Uterus (tissue), 3 donors: ENCODE measurements at regions not wholly inside any gene's neighbourhood (a gene's known extent, or its start where the extent isn't known, plus 50 kb on each side); places are given as distances from the start of the nearest gene placed in this dataset.

Source experiments
- DNase-seq, 2 donors: peaks; one replicate each; pipeline ENCODE4 v3.0.0-alpha.2; 2019 to 2020
- H3K27ac ChIP-seq, 2 donors: fragments of 200-600 bp; sonication (generic); 1 replicate in 1 of 2; 2 replicates in 1 of 2; pipeline ENCODE4 v1.5.1; 2016 to 2018
- H3K27me3 ChIP-seq, 2 donors: fragments of 200-600 bp; sonication (generic); one replicate each; pipeline ENCODE4 v1.5.1; 2018 to 2019; ENCODE audit warnings: control low read depth in 1 of 2
- H3K36me3 ChIP-seq, 2 donors: fragments of 200-600 bp; sonication (generic); one replicate each; pipeline ENCODE4 v1.5.1; 2019; ENCODE audit warnings: control low read depth in 1 of 2
- H3K4me1 ChIP-seq, 2 donors: fragments of 200-600 bp; sonication (generic); one replicate each; pipeline ENCODE4 v1.5.1; 2018 to 2019; ENCODE audit warnings: control low read depth in 1 of 2
- H3K4me3 ChIP-seq, 2 donors: fragments of 200-600 bp; sonication (generic); 1 replicate in 1 of 2; 2 replicates in 1 of 2; pipeline ENCODE4 v1.5.1; 2018 to 2019; ENCODE audit warnings: mild to moderate bottlenecking in 1 of 2
- H3K9me3 ChIP-seq, 2 donors: fragments of 200-600 bp; sonication (generic); one replicate each; pipeline ENCODE4 v1.5.1; 2019; ENCODE audit warnings: control low read depth in 1 of 2
- POLR2A ChIP-seq, 2 donors: fragments of 450-650 bp; IDR thresholded peaks; one replicate each; pipeline ENCODE4 v1.6.1; 2016; ENCODE audit warnings: antibody characterized with exemption in 2 of 2, mild to moderate bottlenecking in 1 of 2, moderate library complexity in 1 of 2
- intact Hi-C: fragments of 100-400 bp; cut with DNase I; formaldehyde crosslinking; loops from one replicate; pipeline ENCODE4 v1.15.1; 2023; ENCODE audit warnings: low total_unique reads
- TF ChIP-seq, protein P1 (sequence below), 4 experiments: fragments of 200-600 bp in 2 of 4; fragments of 450-650 bp in 2 of 4; sonication (generic) in 2 of 4; IDR thresholded peaks; one replicate each; pipeline ENCODE4 v1.5.1; 2016 to 2019; ENCODE audit warnings: antibody characterized with exemption in 4 of 4, mild to moderate bottlenecking in 2 of 4, moderate library complexity in 1 of 4
- donor health status: DM: yes; HTN: yes; CAD: no.

DNA sequence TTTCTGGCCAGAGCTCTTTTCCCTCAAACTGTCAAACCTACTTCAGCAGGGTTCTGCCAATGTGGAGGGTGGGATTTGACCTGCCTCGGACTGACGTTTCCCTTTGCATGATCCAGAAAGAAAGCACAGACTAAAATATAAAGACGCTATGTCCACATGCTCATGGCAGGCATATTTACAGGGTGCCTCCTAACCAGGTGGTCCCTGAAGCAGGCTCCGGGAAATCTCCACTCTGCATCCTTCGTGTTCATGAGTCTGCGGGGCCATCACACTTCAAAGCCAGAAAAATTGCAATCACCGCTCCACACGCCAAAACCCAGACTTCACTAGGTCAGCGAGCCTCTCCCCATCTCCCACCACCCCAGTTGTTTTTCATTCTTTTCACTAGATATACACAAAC is 143.3 kb upstream of the IGF1R start:
- H3K36me3 ChIP-seq, result no peaks in the 10 kb centered on the region
- intact Hi-C loops, result no loop called here
- no peaks in the 10 kb centered on the region for H3K4me1 ChIP-seq
- no peak overlapping the region for H3K4me3 ChIP-seq
- no peak for DNase-seq
- peaks cover 0 to 2% of the 10 kb centered on the region in 2 donors for H3K9me3 ChIP-seq
- no peaks in the 10 kb centered on the region for H3K27me3 ChIP-seq
- H3K27ac ChIP-seq, result no peak overlapping the region
- TF ChIP-seq, protein P1, sequence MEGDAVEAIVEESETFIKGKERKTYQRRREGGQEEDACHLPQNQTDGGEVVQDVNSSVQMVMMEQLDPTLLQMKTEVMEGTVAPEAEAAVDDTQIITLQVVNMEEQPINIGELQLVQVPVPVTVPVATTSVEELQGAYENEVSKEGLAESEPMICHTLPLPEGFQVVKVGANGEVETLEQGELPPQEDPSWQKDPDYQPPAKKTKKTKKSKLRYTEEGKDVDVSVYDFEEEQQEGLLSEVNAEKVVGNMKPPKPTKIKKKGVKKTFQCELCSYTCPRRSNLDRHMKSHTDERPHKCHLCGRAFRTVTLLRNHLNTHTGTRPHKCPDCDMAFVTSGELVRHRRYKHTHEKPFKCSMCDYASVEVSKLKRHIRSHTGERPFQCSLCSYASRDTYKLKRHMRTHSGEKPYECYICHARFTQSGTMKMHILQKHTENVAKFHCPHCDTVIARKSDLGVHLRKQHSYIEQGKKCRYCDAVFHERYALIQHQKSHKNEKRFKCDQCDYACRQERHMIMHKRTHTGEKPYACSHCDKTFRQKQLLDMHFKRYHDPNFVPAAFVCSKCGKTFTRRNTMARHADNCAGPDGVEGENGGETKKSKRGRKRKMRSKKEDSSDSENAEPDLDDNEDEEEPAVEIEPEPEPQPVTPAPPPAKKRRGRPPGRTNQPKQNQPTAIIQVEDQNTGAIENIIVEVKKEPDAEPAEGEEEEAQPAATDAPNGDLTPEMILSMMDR (IDR thresholded peaks at IDR 0.05), result no peak
- TF ChIP-seq POLR2A (IDR thresholded peaks at IDR 0.05), result no peak

DNA sequence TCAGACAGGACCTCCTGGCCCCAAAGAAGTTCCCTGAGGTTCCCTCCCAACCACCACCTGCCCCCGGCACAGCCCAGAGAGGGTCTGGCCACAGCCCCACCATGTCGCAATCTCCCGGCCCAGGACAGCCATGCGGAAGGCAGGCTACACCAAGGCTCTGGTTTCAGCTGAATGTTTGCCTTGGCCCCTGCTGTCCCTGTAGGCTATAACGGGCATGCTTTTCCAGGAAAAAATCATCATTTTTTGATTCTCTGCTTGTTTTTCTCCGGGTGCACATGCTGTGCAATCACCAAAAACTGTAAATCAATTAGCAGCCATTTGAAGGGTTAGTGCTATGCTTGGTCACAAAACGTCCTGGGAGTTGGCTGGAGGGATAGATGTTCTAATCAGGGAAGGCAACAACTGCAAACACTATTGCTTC is 142.7 kb upstream of the IGF1R start:
- Histone ChIP-seq H3K4me1 (no peaks in the 10 kb centered on the region), H3K27me3 (no peaks in the 10 kb centered on the region), H3K27ac (no peak overlapping the region), H3K4me3 (no peak overlapping the region), H3K9me3 (no peaks in the 10 kb centered on the region), H3K36me3 (no peaks in the 10 kb centered on the region)
- peak; percentile 37 to 50 for DNase-seq
- intact Hi-C loops, result no loop called here
- TF ChIP-seq, protein P1 (IDR thresholded peaks at IDR 0.05), result no peak
- TF ChIP-seq POLR2A (IDR thresholded peaks at IDR 0.05), result no peak

DNA sequence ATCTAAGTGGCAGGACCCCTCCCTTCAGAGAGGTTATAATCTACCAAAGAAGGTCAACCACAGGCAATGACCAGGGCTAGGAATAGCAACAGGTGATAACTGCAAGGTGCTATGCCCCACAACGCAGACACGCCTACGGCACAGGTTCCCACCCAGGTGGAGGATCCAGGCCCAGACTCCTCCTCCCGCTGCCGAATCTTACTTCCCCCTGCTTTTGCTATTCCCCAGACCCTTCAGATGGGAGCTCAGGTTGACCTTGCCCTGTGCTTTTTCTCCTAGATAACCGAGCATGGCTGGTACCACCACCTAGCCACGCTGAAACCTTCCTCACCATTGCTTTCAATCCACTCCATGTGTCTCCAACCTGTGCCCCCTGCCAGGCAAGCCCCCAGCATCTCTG is 142.2 kb upstream of the IGF1R start:
- no peak overlapping the region for H3K4me3 ChIP-seq
- H3K36me3 ChIP-seq, result no peaks in the 10 kb centered on the region
- TF ChIP-seq POLR2A (IDR thresholded peaks at IDR 0.05), result no peak
- TF ChIP-seq, protein P1 (IDR thresholded peaks at IDR 0.05), result no peak
- no peaks in the 10 kb centered on the region for H3K9me3 ChIP-seq
- H3K27me3 ChIP-seq, result no peaks in the 10 kb centered on the region
- no peaks in the 10 kb centered on the region for H3K4me1 ChIP-seq
- intact Hi-C loops, result no loop called here
- no peak for DNase-seq
- H3K27ac ChIP-seq, result peak overlapping the region in 1 of 2 donors; percentile 6

DNA sequence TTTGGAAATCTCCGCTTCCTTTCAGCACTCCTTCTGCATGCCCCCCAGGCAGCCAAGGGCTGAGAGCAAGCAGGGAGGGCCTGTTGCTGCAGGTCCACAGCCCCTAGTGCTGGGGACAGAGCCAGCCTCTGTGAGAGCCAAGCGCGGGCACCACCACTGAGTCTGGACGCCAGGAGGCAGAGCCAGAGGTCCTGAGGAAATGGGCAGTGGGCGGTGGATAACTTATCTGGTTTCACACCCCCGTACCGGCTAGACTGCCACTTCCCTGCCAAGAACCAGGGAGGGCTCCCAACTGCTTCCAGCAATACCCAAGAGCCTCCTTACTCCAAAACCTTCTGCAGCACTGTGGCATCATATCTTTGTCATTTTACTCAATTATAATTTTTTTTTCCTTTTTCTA is 141.6 kb upstream of the IGF1R start:
- Histone ChIP-seq H3K36me3 (no peaks in the 10 kb centered on the region), H3K4me3 (no peak overlapping the region), H3K27ac (peak overlapping the region in 1 of 2 donors; percentile 6), H3K27me3 (no peaks in the 10 kb centered on the region), H3K9me3 (no peaks in the 10 kb centered on the region), H3K4me1 (no peaks in the 10 kb centered on the region)
- DNase-seq, result no peak
- TF ChIP-seq POLR2A (IDR thresholded peaks at IDR 0.05), result no peak
- intact Hi-C loops, result no loop called here

DNA sequence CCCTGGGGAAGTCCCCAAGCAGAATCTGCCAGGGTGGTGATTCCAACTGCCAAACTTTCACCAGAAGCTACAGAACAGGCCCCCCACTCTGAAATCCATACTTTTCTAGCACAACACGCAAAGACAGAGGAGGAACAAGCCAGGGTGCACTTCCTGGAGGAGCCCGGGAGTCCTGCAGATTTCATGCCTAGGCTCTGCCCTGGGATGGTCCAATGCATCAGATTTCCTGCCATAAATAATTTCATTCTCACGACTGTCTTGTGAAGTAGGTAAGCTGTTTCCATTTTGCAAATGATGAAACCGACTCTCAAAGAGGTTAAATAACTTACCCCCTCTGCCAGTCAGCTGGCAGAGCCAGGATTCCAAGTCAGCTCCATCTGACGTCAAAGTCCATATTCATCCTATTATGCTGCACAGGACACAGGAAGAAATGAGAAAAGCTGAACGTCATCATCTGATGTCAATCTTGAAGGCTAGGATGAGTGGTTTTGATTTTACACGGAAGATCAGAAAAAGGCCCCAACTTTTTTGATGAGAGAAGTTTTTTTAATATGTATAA is 134.8 kb upstream of the IGF1R start:
- Histone ChIP-seq H3K36me3 (no peaks in the 10 kb centered on the region), H3K4me1 (no peaks in the 10 kb centered on the region), H3K9me3 (no peaks in the 10 kb centered on the region), H3K27ac (no peak overlapping the region), H3K4me3 (no peak overlapping the region), H3K27me3 (no peaks in the 10 kb centered on the region)
- no peak for TF ChIP-seq POLR2A (IDR thresholded peaks at IDR 0.05)
- TF ChIP-seq, protein P1 (IDR thresholded peaks at IDR 0.05), result no peak
- DNase-seq, result no peak
- intact Hi-C loops, result loop anchor here (10.0 kb wide), 1 partner anchor 561 kb away; no protein-coding TSS in a partner anchor
